ENCODE measurements at regions not wholly inside any gene's neighbourhood (a gene's known extent, or its start where the extent isn't known, plus 50 kb on each side); places are given as distances from the start of the nearest gene placed in this dataset.

DNA sequence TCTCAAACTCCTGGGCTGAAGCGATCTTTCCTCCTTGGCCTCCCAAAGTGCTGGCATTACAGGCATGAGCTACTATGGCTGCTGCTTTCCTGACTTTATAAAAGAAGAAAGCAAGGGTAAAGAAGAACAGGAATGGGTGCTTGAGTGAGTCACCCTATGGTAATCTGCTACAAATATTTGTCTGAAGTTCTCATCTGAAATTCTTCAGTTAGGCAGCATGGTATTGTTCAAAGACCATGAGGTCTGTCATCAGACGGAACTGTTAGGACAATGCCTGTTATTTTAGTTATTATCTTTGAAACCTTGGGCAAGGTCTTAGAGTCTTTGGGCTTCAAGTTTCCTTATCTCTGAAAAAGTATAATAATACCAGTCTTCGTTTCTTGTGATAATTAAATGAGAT, 695.8 kb downstream of the RNF144A start:
- TF ChIP-seq, protein P1, sequence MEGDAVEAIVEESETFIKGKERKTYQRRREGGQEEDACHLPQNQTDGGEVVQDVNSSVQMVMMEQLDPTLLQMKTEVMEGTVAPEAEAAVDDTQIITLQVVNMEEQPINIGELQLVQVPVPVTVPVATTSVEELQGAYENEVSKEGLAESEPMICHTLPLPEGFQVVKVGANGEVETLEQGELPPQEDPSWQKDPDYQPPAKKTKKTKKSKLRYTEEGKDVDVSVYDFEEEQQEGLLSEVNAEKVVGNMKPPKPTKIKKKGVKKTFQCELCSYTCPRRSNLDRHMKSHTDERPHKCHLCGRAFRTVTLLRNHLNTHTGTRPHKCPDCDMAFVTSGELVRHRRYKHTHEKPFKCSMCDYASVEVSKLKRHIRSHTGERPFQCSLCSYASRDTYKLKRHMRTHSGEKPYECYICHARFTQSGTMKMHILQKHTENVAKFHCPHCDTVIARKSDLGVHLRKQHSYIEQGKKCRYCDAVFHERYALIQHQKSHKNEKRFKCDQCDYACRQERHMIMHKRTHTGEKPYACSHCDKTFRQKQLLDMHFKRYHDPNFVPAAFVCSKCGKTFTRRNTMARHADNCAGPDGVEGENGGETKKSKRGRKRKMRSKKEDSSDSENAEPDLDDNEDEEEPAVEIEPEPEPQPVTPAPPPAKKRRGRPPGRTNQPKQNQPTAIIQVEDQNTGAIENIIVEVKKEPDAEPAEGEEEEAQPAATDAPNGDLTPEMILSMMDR (IDR thresholded peaks at IDR 0.05): no peak
- TF ChIP-seq POLR2A (IDR thresholded peaks at IDR 0.05; ENCODE audit: low read depth) (no peak), POLR2AphosphoS5 (IDR thresholded peaks at IDR 0.05) (no peak), EP300 (IDR thresholded peaks at IDR 0.05) (no peak)

Measured in esophagus muscularis mucosa (tissue), 4 donors.